GM12892 (cell line): ENCODE measurements at regions not wholly inside any gene's neighbourhood (a gene's known extent, or its start where the extent isn't known, plus 50 kb on each side); places are given as distances from the start of the nearest gene placed in this dataset.

ENCODE experiments used
- POLR2A ChIP-seq: IDR thresholded peaks from 2 replicates; pipeline ENCODE4 v1.6.1; 2011; ENCODE audit warnings: low read depth, low read length, control low read depth
- POLR2AphosphoS5 ChIP-seq: IDR thresholded peaks from 2 replicates; pipeline ENCODE4 v1.6.1; 2011; ENCODE audit warnings: low read depth, low read length, control low read depth

DNA sequence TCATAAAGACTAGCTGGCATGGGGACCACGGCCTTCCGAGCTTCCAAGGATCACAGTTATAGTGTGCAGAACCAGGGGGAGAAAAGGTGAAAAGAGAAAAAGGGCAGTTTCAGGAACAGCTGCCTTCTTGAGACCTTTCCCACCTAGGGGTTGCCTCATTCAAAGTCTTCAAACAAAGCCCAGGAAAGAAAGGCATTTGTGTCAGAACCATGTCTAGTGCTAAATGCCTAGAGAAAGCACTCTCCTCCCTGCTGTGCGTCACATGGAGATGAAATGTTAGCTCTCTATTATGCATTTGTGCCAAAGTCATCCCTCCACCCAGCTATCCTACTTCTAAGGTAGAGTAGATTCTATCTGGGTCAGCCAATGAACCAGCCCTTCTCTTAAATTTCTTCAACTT, 1037.3 kb upstream of the WWC1 start:
- no peak for TF ChIP-seq POLR2A
- TF ChIP-seq POLR2AphosphoS5: no peak
